ENCODE measurements at regions not wholly inside any gene's neighbourhood (a gene's known extent, or its start where the extent isn't known, plus 50 kb on each side); places are given as distances from the start of the nearest gene placed in this dataset.

- no peak for ATAC-seq (ENCODE audit: low read depth)
- POLR2A ChIA-PET, result no interaction called here
- Mint-ChIP-seq H3K27ac (no peak overlapping the region), H3K4me1 (no peaks in the 10 kb centered on the region), H3K27me3 (peaks cover 3% of the 10 kb centered on the region), H3K9me3 (no peaks in the 10 kb centered on the region), H3K4me3 (no peak overlapping the region), H3K36me3 (ENCODE audit: low read depth) (no peaks in the 10 kb centered on the region)
- DNase-seq, result no peak
- TF ChIP-seq CTCF (IDR thresholded peaks at IDR 0.05), result no peak
- CTCF ChIA-PET, result no interaction called here
- intact Hi-C loops (cut with micrococcal nuclease), result no loop called here
Observed at GRCh38 chr6:82739303-82739702, 326.3 kb downstream of the UBE3D start.

- Mint-ChIP-seq H3K27ac (no peak overlapping the region), H3K9me3 (no peaks in the 10 kb centered on the region), H3K27me3 (peaks cover 3% of the 10 kb centered on the region), H3K36me3 (ENCODE audit: low read depth) (no peaks in the 10 kb centered on the region), H3K4me1 (no peaks in the 10 kb centered on the region), H3K4me3 (no peak overlapping the region)
- CTCF ChIA-PET, result no interaction called here
- DNase-seq, result no peak
- intact Hi-C loops (cut with micrococcal nuclease), result no loop called here
- POLR2A ChIA-PET, result no interaction called here
- ATAC-seq (ENCODE audit: low read depth), result no peak
- no peak for TF ChIP-seq CTCF (IDR thresholded peaks at IDR 0.05)
Observed at GRCh38 chr6:82740072-82740471, 325.6 kb downstream of the UBE3D start.

- ChIA-PET POLR2A (no interaction called here), CTCF (no interaction called here)
- Mint-ChIP-seq H3K36me3 (ENCODE audit: low read depth) (no peaks in the 10 kb centered on the region), H3K4me1 (no peaks in the 10 kb centered on the region), H3K9me3 (no peaks in the 10 kb centered on the region), H3K27me3 (no peaks in the 10 kb centered on the region), H3K4me3 (no peak overlapping the region), H3K27ac (no peak overlapping the region)
- TF ChIP-seq CTCF (IDR thresholded peaks at IDR 0.05), result no peak
- intact Hi-C loops (cut with micrococcal nuclease), result no loop called here
- no peak for ATAC-seq (ENCODE audit: low read depth)
- DNase-seq, result no peak
Observed at GRCh38 chr6:82741325-82741995, 324.2 kb downstream of the UBE3D start.

- intact Hi-C loops (cut with micrococcal nuclease), result no loop called here
- no peak for ATAC-seq (ENCODE audit: low read depth)
- no peak overlapping the region for H3K4me3 Mint-ChIP-seq
- no peaks in the 10 kb centered on the region for H3K4me1 Mint-ChIP-seq
- H3K9me3 Mint-ChIP-seq, result no peaks in the 10 kb centered on the region
- ChIA-PET CTCF (no interaction called here), POLR2A (no interaction called here)
- DNase-seq, result no peak
- H3K27ac Mint-ChIP-seq, result no peak overlapping the region
- H3K36me3 Mint-ChIP-seq (ENCODE audit: low read depth), result no peaks in the 10 kb centered on the region
- TF ChIP-seq CTCF (IDR thresholded peaks at IDR 0.05), result no peak
- H3K27me3 Mint-ChIP-seq, result no peaks in the 10 kb centered on the region
Observed at GRCh38 chr6:82741996-82742385, 323.6 kb downstream of the UBE3D start.

- POLR2A ChIA-PET, result no interaction called here
- Mint-ChIP-seq H3K9me3 (peaks cover 2% of the 10 kb centered on the region), H3K36me3 (ENCODE audit: low read depth) (no peaks in the 10 kb centered on the region), H3K27me3 (no peaks in the 10 kb centered on the region), H3K27ac (no peak overlapping the region), H3K4me3 (no peak overlapping the region), H3K4me1 (no peaks in the 10 kb centered on the region)
- TF ChIP-seq CTCF (IDR thresholded peaks at IDR 0.05), result no peak
- CTCF ChIA-PET, result no interaction called here
- intact Hi-C loops (cut with micrococcal nuclease), result no loop called here
- ATAC-seq (ENCODE audit: low read depth) (no peak), DNase-seq (no peak)
Observed at GRCh38 chr6:82744286-82745015, 321.2 kb downstream of the UBE3D start.

All from activated B cell treated with CpG ODN at 0.5 μM for 24 hours (primary cell).